NCI-H146 (cell line): ENCODE measurements at regions not wholly inside any gene's neighbourhood (a gene's known extent, or its start where the extent isn't known, plus 50 kb on each side); places are given as distances from the start of the nearest gene placed in this dataset.

Experiments
- DNase-seq: peaks from one replicate; lab custom pipeline; 2025; lab: John Stamatoyannopoulos, UW

DNA sequence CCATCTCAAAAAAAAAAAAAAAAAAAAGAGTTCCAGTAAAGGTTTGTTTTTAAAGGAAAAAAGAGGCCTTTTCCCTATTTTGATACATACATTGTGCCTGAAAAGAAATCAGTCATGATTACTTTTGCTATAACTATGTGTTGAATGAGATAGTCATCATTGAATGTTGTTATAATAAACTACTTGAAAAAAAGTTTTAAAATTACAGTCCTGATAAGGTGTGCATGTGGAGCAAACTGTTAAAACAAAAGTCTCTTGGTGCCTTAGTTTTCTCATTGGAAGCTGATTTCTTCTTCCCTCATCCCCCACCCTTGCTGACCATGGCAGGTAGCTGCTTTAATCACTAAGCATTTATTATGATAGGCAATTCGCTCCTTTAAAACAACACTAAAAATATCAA lies 172.3 kb upstream of the TBCA start:
- DNase-seq: no peak

DNA sequence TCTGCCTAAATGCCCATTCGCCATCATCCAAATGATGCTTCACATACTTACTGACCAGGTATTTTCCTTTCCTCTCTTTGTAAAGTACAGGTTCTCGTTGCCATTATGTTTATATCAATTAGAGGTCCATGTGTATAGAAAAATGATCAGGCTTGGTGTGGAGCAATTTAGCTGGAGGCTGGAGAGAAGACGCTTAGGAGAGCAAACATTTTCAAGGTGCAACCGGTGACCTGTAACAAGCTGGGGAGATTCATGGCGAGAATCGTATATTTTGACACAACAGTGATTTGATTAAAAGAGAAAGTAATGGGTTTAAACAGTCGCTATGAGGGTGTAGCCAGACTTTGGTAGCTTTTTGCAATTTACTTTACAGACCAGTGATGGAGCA lies 170.9 kb upstream of the TBCA start:
- DNase-seq: peak; percentile 56

DNA sequence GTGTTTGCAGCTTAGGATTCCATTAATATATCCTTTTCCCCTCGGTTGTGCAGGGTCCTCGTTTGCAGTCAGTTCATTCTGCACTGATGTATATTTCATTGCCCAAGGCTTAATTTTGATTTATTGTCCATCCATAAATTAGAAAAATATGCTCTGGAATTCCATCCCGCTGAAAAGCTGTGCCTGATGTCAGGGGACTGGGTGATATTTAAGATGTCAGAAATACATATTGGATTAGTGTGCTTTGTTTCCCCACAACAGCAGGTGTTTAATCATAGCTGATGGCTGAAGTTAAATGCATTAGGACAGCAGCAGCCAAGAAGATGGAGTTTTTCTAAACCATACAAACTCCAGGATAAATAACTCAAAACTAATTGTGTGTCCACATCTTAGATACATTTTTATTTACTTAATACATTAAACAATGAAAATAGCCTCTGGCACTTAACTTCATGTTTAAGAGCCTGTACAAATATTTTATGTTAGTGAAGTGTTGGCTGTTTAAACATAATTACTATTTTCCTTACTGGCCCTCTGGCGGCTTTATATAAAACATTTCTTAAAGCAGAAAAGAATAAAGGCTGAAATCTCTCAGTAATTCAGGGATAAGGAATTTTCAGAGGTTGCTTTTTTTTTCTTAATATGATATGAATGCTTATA lies 170.4 kb upstream of the TBCA start:
- peak; percentile 54 for DNase-seq

DNA sequence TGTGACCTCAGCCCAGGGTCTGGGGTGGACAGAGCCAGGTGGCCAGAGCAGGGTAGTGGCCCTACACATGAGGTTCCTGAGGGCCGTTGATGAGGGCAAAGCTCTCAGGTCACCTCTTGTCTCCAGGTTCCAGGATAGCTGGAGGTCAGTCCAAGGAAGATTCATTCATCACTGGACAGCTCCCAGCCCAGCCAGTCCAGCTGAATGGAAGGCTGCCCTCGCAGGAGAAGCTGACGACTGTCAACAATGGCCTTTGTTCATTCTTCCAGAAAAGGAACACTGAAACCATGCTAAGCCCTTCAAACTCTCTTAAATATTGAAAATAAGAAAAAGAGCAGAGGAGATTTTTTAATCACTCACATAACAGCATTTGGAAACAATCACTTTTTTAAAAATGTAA lies 169.7 kb upstream of the TBCA start:
- peak; percentile 12 for DNase-seq

DNA sequence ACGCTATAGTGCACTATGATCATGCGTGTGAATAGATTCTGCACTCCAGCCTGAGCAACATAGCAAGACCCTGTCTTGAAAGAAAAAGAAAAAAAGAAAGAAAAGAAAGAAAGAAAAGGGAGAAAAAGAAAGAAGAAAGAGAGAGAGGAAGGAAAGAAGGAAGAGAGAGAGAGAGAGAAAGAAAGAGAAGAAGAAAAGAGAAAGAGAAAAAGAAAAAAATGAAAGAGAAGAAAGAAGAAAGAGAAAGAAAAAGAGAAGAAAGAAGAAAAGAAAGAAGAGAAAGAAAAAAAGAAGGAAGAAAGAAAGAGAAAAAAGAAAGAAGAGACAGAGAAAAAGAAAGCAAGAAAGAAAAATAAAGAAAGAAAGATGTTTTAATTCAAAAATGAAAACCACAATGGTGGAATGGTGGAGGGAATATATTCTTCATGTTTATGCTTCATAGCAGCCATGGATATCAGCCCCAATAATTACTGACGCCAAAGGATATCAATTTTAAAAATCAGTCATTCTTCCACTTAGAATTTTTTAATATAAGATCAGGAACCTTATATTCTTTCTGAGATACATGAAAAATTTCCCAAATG lies 168.7 kb upstream of the TBCA start:
- no peak for DNase-seq

DNA sequence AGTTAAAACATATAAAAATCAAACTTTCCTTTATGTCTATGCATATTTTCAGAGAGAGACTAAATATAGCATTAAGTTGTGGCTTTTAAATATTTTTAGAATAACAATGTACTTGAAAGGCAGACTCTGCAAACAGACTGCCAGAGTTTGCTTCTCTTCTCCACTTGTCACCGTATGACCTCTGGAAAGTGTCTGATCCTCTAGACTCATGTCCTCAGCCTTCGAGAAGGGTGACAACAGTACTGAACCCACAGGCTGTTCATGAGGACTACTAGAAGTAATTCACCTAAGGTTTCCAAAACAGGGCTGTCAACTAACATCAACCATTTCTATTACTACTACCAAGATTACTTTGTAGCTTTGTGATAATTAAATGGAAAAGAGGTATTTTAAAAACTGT lies 167.7 kb upstream of the TBCA start:
- no peak for DNase-seq

DNA sequence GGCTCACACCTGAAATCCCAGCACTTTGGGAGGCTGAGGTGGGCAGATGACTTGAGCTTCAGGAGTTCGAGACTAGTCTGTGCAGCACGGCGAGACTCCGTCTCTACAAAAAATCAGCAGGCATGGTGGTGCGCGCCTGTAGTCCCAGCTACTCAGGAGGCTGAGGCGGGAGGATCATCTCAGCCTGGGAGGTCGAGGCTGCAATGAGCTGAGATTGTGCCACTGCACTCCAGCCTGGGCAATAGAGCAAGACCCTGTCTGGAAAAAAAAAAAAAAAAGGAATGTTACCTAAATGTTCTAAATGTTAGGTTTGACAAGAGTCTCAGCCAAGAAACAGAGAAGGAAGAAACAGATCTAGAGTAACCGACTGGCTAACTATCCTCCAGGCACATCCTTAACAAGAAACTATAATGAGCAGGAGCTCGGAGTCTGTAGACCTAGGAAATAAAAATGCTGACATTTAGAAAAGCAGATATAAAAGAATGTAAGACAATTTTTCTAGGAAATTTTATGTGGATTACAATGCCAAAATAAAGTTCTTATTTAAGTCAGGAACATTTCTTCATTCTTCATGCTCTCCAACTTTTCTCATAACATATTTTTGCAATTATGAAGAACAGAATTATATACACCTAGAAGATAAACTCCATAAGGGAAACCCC lies 166.6 kb upstream of the TBCA start:
- no peak for DNase-seq

DNA sequence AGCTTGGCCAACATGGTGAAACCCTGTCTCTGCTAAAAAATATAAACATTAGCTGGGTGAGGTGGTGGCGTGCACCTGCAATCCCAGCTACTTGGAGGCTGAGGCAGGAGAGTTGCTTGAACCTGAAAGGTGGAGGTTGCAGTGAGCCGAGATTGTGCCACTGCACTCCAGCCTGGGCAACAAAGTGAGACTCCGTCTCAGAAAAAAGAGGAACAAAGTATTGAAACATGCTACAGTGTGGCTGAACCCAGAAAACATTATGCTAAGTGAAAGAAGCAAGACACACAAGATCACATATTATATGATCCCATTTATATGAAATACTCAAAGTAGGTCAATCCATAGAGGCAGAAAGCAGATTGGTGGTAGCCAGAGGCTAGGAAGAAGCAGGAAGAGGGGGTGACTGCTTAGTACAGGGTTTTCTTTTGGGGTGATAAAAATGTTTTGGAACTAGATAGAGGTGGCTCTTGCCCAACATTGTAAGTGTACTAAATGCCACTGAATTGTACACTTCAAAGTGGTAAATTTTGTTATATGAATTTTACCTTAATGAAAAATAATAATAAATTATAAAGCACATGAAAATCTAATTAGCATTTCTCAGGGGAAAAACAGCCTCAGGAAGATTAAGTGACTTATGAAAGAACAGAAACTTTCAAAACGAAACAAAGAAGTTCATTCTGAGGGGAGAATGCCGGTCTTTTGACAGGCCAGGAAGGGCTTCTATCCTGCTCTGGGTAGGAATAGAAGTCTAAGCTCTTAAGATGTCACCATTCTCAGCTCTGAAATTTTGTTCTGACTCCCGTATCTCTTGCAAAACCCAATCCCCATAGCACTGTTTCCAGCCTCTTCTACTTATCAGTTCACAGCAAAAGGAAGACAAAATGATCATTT lies 161.1 kb upstream of the TBCA start:
- no peak for DNase-seq

DNA sequence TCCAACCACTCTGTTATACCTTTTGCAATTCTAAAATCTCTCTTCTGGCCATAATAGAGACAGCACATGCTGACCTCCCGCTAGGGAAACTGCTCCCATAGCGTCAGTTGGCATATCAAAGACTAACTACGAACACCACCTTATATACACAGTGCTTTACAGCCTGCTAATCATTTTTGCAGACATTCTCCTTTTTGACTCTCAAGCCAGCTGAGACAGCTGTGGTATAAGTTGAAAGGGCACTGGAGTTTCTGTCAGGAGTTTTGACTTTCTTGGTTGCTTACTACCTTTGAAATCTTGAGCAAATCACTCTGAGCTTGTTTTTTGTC lies 160.2 kb upstream of the TBCA start:
- DNase-seq: no peak

DNA sequence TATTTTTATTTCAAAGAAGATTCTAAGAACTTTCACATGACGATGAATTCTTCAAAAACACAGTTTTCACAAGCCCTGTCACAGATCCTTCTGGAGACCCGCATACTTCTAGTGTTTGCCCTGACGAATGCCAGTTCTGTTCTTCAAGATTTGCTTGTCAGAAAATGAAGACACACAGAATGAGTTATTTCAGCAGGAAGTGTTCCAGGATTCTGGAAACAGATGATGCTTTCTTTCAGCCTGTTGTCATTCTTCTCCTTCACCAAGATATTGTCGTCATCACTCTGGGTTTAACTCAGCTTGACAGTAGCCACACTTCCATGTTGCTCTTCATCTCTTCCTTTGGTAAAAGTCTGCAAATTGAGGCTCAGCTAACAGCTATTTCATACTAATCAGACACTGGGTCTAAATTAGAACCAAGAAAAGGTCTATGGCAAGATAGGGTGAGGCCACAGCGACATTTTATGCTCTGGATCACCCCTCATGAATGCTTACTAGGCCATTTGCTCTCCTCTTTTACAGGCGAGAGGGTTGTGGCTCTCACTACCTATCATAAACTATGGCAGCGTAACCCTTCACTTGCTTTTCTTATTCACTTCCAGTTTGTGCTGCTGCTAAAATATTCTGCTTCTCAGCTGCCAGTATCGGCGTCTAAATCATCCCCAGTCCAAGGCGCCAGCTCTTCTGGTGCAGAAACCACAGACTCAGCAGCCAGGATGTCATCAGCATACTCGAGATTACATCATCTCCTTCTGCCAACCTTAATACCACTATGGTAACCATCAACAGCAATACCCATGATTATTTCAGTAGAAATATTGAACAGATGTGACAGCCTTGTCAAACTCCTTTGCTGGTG lies 159.6 kb upstream of the TBCA start:
- no peak for DNase-seq

DNA sequence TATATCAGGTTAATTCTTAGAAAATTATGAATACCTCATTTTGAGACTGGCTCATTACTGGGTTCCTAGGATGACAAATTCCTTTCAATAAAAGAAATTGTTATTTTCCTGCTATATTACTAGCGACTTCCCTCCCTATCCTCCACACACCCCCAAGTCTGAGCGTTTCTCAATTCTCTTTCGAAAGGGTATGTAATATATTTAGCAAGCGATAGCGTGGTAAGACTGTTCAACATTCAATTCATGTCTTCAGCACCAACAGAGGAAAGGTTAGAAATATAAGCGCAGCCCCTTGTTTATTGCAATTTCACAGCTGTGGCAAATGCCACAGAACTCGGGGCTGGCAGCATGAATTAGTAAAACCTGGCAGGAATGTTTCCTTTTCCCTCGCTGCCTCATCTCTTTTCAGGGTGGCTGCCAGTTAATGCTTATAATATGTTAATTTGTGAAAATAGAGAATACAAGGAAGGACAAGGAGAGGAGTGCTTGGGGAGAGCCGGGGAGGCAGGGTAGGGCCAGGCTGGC lies 152.7 kb upstream of the TBCA start:
- no peak for DNase-seq

DNA sequence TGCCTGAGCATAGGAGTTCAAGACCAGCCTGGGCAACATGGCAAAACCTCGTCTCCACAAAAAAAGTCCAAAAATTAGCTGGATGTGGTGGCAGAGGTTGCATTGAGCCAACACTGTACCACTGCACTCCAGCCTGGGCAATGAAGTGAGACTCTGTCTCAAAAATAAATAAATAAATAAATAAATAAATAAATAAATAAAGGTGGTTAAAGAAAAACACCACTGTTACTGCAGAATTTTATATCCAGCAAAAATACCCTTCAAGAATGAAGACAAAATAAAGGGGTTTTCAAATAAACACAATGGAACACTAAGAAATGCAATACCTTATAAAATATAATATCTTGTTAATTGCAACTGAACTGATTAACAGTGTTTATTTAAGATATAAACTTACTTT lies 150.2 kb upstream of the TBCA start:
- DNase-seq: no peak

DNA sequence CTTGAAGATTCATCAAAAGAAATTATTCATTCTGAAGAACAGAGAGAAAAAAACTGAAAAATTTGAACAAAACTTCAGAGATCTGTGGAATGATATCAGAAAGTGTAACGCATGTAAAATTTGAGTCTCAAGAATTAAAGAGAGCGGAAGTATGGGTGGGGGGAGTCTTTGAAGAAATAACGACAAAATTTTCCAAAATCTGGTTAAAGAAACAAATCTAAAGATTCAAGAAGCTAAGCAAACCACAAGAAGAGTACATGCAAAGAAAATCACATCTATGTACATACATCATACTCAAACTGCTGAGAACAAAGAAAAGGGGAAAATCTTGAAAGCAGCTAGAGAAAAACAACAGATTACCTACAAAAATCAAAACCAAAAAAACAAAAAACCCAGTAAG lies 149.4 kb upstream of the TBCA start:
- DNase-seq: no peak

DNA sequence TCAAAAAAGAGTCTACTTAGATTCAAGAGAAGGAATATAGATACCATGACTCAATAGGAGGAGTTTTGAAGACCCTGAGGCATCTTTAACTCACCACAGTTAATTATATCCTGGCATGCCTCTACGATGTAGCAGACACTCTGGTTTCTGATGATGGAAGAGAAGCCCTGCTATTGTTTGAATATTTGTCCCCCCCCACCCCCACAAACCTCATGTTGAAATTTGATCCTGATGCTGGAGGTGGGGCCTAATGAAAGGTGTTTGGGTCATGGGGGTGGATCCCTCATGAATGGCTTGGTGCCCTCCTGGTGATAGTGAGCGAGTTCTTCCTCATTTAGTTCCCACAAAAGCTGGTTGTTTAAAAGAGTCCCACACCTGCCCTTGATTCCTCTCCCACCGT lies 147.9 kb upstream of the TBCA start:
- DNase-seq: peak; percentile 95

DNA sequence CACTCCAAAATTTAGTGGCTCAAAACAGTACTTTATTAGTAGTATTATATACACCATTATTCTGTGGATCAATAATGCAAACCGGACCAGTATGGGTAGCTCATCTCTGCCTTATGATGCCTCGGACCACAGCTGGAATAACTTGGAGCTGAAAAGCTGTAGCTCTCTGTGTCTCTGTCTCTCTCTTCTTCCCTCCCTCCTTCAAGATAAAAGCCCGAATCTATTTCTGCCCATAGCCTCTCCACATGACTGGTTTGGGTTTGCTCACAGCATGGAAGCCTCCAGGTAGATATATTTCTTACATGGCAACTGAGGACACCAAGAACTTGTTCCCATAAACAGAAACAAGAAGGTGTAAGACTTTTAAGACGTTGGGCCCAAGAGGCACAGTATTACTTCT lies 147.5 kb upstream of the TBCA start:
- peak; percentile 52 for DNase-seq

DNA sequence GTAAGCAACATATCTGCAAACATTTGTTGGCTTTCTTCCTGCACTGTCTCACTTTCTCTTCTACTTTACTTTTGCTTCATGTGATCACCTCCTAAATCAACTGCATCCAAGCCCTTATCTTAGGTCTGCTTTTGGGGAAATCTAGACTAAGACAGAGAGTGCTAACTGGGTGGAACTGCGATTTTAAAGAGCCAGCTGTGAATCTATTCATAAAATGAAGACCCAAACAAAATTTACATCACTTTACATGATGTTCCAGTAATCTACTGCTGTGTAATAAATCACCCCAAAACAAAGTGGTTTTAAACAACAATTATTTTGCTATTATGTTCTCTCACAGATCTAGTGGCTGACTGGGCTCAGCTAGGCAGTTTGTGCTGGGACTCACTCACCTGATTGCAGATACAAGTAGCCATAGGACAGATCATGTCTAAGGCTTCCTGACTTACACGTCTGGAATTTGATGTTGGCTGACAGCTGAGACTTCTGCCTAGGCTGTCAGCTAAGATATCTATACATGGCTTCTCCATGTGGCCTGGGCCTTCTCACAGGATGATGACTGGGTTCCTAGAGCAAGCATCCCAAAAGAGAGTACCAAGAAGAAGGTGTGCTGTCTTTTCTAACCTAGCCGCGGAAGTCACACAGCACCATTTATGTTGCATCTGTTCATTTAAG lies 145.1 kb upstream of the TBCA start:
- DNase-seq: no peak

DNA sequence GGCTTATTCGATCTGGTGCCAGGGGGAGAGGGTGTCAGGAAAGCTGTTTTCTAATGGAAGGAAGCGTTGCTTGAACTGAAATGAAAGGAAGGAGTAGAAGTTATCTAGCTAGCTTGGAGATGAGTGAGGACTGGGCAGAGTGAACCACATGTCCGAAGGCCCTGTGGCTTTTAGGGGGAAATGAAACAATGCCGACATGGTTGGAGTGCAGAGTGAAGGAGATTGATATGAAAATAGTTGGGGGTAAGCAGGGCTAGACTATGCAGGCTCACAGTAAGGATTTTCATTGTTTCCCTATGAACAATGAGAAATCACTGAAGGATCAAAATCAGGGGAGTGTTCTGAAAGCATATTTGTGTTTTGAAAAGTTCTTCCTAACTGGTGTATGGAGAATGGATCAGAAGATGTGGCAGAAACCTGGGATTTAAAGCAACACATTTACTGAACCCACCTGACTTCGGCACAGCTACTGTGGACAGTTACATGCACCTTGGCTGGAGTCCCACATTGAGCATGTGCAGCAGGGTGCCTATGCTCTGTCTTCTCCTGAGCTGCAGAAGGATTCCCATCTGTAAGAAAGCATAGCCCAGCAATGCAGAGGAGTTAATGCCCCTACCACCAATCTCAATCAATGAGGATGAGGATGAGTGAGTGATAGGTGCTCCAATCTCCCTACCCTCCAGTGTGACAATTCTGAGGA lies 144.4 kb upstream of the TBCA start:
- no peak for DNase-seq

DNA sequence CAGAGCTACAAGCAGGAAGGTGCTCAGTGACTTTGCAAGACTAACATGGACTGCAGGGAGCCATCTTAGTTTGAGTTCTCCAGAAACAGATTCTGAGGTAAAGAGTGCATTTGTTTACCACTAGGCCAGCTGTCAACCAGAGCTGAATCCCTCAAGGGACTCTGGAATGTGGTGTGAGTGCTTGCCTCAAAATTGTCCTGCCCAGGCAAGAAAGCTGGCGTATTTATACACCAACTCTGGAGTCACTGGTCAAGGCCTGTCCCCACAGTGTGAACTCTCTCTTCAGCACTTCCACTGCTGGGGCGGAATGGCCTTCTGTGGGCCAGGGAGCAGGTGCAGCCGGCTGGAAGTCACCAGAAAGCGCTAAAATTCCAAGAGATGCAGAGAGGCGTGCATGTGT lies 139.2 kb upstream of the TBCA start:
- DNase-seq: no peak

DNA sequence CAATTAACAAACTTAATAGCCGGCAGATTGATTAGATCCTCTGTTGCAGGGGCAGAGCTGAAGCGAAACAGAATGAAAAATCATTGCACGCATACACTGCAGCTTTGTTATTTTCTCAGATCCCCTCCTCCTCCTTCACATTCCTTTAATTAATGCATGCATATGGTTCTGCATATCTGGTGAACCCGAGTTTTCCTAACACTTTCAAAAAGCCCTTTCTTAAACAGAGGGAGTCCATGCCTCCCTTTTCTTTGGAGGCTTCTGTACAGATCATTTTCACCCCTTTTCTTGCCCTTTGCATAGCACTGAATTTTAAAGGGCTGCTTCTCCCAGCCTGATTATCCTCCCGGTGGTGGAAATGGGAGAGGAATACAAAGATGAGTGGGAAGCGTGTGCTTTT lies 136.6 kb upstream of the TBCA start:
- DNase-seq: no peak

DNA sequence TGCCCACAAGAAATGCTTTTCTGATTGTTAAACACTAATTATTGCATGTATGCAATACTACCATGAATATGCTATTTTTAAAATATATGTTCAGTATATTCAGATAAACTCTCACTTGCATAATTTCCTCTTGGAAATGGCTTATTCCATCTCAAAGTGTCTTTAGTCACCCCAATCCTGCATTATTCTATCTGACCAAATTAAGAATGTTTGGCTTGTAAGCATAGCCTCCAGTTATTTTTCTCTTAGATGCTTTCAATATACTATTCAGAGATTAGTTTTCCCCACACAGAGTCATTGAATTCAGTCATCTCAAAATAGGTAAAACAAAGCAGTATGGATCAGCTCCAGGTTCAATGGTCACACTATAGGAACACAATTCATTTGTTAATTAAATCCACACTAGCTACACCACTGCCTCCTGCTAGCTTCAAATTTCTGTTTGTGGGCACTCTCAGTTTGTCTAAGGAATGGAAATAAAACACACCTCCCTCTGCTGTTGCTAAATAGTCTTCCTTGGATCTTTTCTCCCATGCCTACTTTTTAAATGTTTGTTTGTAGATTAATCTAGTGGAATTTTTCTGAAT lies 134.6 kb upstream of the TBCA start:
- no peak for DNase-seq
